DND-41 (cell line): ENCODE measurements at regions not wholly inside any gene's neighbourhood (a gene's known extent, or its start where the extent isn't known, plus 50 kb on each side); places are given as distances from the start of the nearest gene placed in this dataset.

Experiments used
- ATAC-seq: fragments of 200-7000 bp; cut with Tn5 transposase; 3 replicates; pipeline ENCODE4 v1.9.1; 2021; ENCODE audit warnings: low read depth; ENCODE audit not compliant: insufficient read depth
- DNase-seq: peaks from one replicate; pipeline ENCODE4 v3.0.0-alpha.2; 2020
- H2AFZ ChIP-seq: 2 replicates; pipeline ENCODE4 v1.6.0; 2012; ENCODE audit warnings: low read depth, low read length
- H3K27ac ChIP-seq: 2 replicates; pipeline ENCODE4 v1.5.1; 2012; ENCODE audit warnings: low read length, inconsistent platforms
- H3K27me3 ChIP-seq: fragments of 200-600 bp; sonication (generic); 2 replicates; pipeline ENCODE4 v1.6.0; 2012; ENCODE audit warnings: low read length, mild to moderate bottlenecking, inconsistent platforms; ENCODE audit not compliant: insufficient read depth, poor library complexity
- H3K36me3 ChIP-seq: 2 replicates; pipeline ENCODE4 v1.5.1; 2012; ENCODE audit warnings: low read length, inconsistent platforms; ENCODE audit not compliant: insufficient read depth
- H3K4me1 ChIP-seq: 2 replicates; pipeline ENCODE4 v1.5.1; 2012; ENCODE audit warnings: mild to moderate bottlenecking, low read length; ENCODE audit not compliant: insufficient read depth
- H3K4me2 ChIP-seq: 2 replicates; pipeline ENCODE4 v1.6.0; 2012; ENCODE audit warnings: mild to moderate bottlenecking, moderate library complexity, low read length, inconsistent platforms; ENCODE audit not compliant: insufficient read depth
- H3K4me3 ChIP-seq, 2 experiments: fragments of 200-600 bp in 1 of 2; shearing (Covaris generic) in 1 of 2; 2 replicates each; pipeline ENCODE4 v1.5.1; 2012 to 2016; ENCODE audit warnings: inconsistent platforms in 2 of 2, low read length in 2 of 2, mild to moderate bottlenecking in 2 of 2, low read depth in 1 of 2, moderate library complexity in 1 of 2
- H3K79me2 ChIP-seq: 2 replicates; pipeline ENCODE4 v1.6.0; 2012; ENCODE audit warnings: low read length, inconsistent platforms; ENCODE audit not compliant: insufficient read depth
- H3K9ac ChIP-seq: 2 replicates; pipeline ENCODE4 v1.6.0; 2012; ENCODE audit warnings: low read depth, mild to moderate bottlenecking, inconsistent platforms, low read length, moderate library complexity
- H3K9me3 ChIP-seq: 2 replicates; pipeline ENCODE4 v1.5.1; 2012; ENCODE audit warnings: low read length, moderate library complexity, mild to moderate bottlenecking, inconsistent platforms; ENCODE audit not compliant: insufficient read depth, severe bottlenecking
- H4K20me1 ChIP-seq: 2 replicates; pipeline ENCODE4 v1.6.0; 2012; ENCODE audit warnings: low read length; ENCODE audit not compliant: insufficient read depth
- EZH2 ChIP-seq: IDR thresholded peaks from 3 replicates; pipeline ENCODE4 v1.6.1; 2012; ENCODE audit warnings: borderline replicate concordance, low read depth, mild to moderate bottlenecking, moderate library complexity, low read length, inconsistent platforms; ENCODE audit not compliant: severe bottlenecking
- TF ChIP-seq, protein P1 (sequence below): IDR thresholded peaks from 2 replicates; pipeline ENCODE4 v1.5.1; 2012; ENCODE audit warnings: borderline replicate concordance, low read length, moderate library complexity, mild to moderate bottlenecking; ENCODE audit not compliant: poor library complexity, severe bottlenecking; ENCODE audit errors: extremely low read depth

DNA sequence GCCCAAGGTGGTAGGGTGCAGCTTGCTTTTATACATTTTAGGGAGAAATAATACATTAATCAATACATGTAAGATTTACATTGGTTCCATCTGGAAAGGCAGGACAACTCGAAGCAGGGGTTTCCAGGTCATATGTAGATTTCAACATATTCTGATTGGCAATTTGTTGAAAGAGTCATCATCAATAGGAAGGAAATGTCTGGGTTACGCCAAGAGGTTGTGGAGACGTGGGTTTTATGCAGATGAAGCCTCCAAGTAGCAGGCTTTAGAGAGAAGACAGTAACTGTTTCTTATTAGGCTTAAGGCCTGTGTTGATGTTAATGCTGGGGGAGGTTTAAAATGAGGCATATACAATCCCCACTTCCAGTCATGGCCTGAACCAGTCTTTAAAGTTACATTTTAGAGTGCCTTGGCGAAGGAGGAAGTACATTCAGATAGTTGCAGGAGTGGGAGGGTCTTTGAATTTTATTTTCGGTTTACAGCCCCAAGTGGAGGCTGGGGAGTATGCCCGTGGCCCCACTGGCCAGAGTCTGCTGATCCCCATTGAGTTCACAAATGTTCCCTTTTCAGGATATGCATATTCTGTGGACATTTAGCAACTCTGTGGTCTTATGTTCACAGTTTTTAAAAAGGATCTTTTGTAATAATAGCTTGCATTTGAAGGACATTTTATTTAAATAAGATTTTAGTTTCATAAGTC is 166.0 kb upstream of the GDF10 start:
- no peak for DNase-seq
- Histone ChIP-seq H3K4me2 (no peak overlapping the region), H3K4me3 (no peak overlapping the region)

DNA sequence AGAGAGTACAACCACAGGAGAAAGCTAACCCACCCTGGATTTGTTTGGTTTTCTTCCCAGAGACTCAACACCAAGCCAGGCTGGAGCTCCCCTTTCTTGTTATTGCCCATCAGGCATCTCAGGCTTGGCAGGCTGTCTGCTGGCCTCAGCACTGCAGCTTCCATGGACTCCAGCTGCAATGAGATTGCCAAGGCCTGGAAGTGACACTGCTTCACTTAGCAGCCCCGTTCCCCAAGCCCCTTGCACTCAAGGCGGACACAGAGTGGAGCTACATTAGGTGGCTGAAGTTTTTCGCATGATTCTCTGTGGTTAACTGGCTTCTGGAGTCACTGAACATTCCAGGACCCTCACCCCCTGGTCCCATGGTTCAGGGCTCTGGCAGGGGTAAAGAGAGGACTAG is 163.1 kb upstream of the GDF10 start:
- DNase-seq = no peak
- no peak overlapping the region for H3K4me3 ChIP-seq
- H3K27ac ChIP-seq = no peak overlapping the region
- ATAC-seq = no peak
- H3K36me3 ChIP-seq = no peaks in the 10 kb centered on the region
- no peaks in the 10 kb centered on the region for H3K27me3 ChIP-seq
- no peaks in the 10 kb centered on the region for H4K20me1 ChIP-seq
- H3K9ac ChIP-seq = no peak overlapping the region
- H3K79me2 ChIP-seq = no peaks in the 10 kb centered on the region
- no peaks in the 10 kb centered on the region for H3K9me3 ChIP-seq
- no peak overlapping the region for H2AFZ ChIP-seq
- H3K4me2 ChIP-seq = no peak overlapping the region
- TF ChIP-seq, protein P1, sequence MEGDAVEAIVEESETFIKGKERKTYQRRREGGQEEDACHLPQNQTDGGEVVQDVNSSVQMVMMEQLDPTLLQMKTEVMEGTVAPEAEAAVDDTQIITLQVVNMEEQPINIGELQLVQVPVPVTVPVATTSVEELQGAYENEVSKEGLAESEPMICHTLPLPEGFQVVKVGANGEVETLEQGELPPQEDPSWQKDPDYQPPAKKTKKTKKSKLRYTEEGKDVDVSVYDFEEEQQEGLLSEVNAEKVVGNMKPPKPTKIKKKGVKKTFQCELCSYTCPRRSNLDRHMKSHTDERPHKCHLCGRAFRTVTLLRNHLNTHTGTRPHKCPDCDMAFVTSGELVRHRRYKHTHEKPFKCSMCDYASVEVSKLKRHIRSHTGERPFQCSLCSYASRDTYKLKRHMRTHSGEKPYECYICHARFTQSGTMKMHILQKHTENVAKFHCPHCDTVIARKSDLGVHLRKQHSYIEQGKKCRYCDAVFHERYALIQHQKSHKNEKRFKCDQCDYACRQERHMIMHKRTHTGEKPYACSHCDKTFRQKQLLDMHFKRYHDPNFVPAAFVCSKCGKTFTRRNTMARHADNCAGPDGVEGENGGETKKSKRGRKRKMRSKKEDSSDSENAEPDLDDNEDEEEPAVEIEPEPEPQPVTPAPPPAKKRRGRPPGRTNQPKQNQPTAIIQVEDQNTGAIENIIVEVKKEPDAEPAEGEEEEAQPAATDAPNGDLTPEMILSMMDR = no peak
- TF ChIP-seq EZH2 = no peak
- H3K4me1 ChIP-seq = no peaks in the 10 kb centered on the region

More for the DNA sequence above, 166.0 kb upstream of the GDF10 start:
- H3K36me3 ChIP-seq = no peaks in the 10 kb centered on the region
- no peak for ATAC-seq
- H3K9me3 ChIP-seq = no peaks in the 10 kb centered on the region
- H3K79me2 ChIP-seq = no peaks in the 10 kb centered on the region
- H4K20me1 ChIP-seq = no peaks in the 10 kb centered on the region
- no peak overlapping the region for H3K9ac ChIP-seq
- no peak overlapping the region for H2AFZ ChIP-seq
- peaks cover 11% of the 10 kb centered on the region; the same call in 1 of the 2 replicates for H3K4me1 ChIP-seq
- no peak for TF ChIP-seq EZH2
- TF ChIP-seq, protein P1 = no peak
- H3K27ac ChIP-seq = no peak overlapping the region
- H3K27me3 ChIP-seq = no peaks in the 10 kb centered on the region

DNA sequence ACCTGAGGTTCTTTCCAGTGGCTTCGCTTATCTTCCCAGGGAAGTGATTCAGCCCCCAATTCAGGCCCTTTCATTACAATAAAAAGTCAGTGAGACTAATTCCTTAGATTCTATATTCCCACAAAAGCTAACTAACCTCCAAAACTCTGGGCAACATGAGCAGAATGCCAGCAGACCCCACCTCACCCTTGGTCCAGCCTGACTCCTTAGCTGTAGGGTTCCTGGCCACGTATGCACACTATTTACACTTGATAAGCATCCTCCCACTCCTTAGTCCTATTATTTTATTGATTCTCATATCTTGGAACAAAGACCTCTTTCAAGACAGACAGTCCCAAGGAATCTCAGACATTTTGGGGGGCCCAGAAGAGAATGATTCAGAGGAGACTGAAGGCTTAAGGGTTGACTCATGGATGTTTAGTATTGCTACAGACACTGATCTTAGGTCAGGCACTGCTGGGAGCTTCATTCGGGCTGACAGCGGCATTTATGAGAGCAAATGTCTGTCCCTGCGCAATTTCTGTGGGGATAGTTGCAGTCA is 162.6 kb upstream of the GDF10 start:
- no peaks in the 10 kb centered on the region for H3K36me3 ChIP-seq
- TF ChIP-seq EZH2 = no peak
- TF ChIP-seq, protein P1 = no peak
- H4K20me1 ChIP-seq = no peaks in the 10 kb centered on the region
- H3K4me3 ChIP-seq = no peak overlapping the region
- H3K9me3 ChIP-seq = no peaks in the 10 kb centered on the region
- ATAC-seq (no peak), DNase-seq (no peak)
- H3K9ac ChIP-seq = no peak overlapping the region
- no peaks in the 10 kb centered on the region for H3K27me3 ChIP-seq
- no peak overlapping the region for H3K27ac ChIP-seq
- no peaks in the 10 kb centered on the region for H3K79me2 ChIP-seq
- H3K4me1 ChIP-seq = no peaks in the 10 kb centered on the region
- H3K4me2 ChIP-seq = no peak overlapping the region
- no peak overlapping the region for H2AFZ ChIP-seq
